IPS DF 6.9 (cell line): ENCODE measurements at regions not wholly inside any gene's neighbourhood (a gene's known extent, or its start where the extent isn't known, plus 50 kb on each side); places are given as distances from the start of the nearest gene placed in this dataset.

Source experiments
- DNase-seq: peaks from one replicate; pipeline ENCODE4 v3.0.0-alpha.2; 2013; ENCODE audit warnings: low read depth, low spot score
- H3K27ac ChIP-seq: one replicate; pipeline ENCODE4 v1.5.1; 2013; ENCODE audit warnings: low read length, control low read depth
- H3K27me3 ChIP-seq: 2 replicates; pipeline ENCODE4 v1.6.1; 2013; ENCODE audit warnings: mild to moderate bottlenecking, low read length; ENCODE audit not compliant: control insufficient read depth, insufficient read depth
- H3K36me3 ChIP-seq: 2 replicates; pipeline ENCODE4 v1.6.1; 2013; ENCODE audit warnings: low read length; ENCODE audit not compliant: control insufficient read depth, insufficient read depth
- H3K4me1 ChIP-seq: 2 replicates; pipeline ENCODE4 v1.6.1; 2013; ENCODE audit warnings: low read length; ENCODE audit not compliant: control insufficient read depth, insufficient read depth
- H3K4me3 ChIP-seq: 2 replicates; pipeline ENCODE4 v1.5.1; 2013; ENCODE audit warnings: mild to moderate bottlenecking, low read length
- H3K9me3 ChIP-seq: 2 replicates; pipeline ENCODE4 v1.6.1; 2013; ENCODE audit warnings: low read length, inconsistent platforms; ENCODE audit not compliant: control insufficient read depth, insufficient read depth
- WGBS: extraction: QIAGEN DNeasy Blood & Tissue Kit; methylation state at CpG from one replicate; pipeline ENCODE4 v1.1.7; 2013; ENCODE audit warnings: mixed read lengths, missing lambda C conversion rate; ENCODE audit not compliant: insufficient read length, insufficient coverage; 5-methylcytosine and 5-hydroxymethylcytosine counted together

- no peaks in the 10 kb centered on the region for H3K4me1 ChIP-seq
- WGBS = no CpG with 5 or more reads among the region's 5 CpGs
- no peak for DNase-seq
- H3K9me3 ChIP-seq = no peaks in the 10 kb centered on the region
- no peak overlapping the region for H3K27ac ChIP-seq
- no peaks in the 10 kb centered on the region for H3K27me3 ChIP-seq
- H3K36me3 ChIP-seq = no peaks in the 10 kb centered on the region
- no peak overlapping the region for H3K4me3 ChIP-seq
Measured at GRCh38 chr12:88986056-88986455, 366.2 kb downstream of the DUSP6 start.

DNA sequence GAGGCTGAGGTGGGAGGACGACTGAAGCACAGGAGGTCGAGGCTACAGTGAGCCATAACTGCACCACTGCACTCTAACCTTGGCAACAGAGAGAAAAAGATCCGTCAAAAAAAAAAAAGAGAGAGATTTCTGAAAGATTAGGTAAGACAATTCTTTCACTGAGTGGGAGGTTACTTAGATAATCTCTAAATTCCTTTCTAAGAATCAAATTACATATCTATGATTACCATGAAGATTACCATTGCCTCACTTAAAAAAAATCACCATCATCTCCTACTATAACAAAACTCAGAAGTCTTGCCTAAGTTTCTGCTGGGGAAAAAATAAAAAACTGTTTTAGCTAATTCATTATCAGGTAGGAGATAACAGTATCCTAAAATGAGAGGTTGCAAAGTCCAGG, 366.7 kb downstream of the DUSP6 start:
- Histone ChIP-seq H3K4me1 (no peaks in the 10 kb centered on the region), H3K36me3 (no peaks in the 10 kb centered on the region), H3K27me3 (no peaks in the 10 kb centered on the region), H3K27ac (no peak overlapping the region), H3K4me3 (no peak overlapping the region), H3K9me3 (no peaks in the 10 kb centered on the region)
- DNase-seq = no peak
- no CpG with 5 or more reads among the region's 3 CpGs for WGBS

- Histone ChIP-seq H3K36me3 (no peaks in the 10 kb centered on the region), H3K4me1 (no peaks in the 10 kb centered on the region), H3K27me3 (no peaks in the 10 kb centered on the region), H3K9me3 (no peaks in the 10 kb centered on the region), H3K4me3 (no peak overlapping the region), H3K27ac (no peak overlapping the region)
- no CpG with 5 or more reads among the region's 3 CpGs for WGBS
- DNase-seq = no peak
Measured at GRCh38 chr12:88985011-88985410, 367.3 kb downstream of the DUSP6 start.

DNA sequence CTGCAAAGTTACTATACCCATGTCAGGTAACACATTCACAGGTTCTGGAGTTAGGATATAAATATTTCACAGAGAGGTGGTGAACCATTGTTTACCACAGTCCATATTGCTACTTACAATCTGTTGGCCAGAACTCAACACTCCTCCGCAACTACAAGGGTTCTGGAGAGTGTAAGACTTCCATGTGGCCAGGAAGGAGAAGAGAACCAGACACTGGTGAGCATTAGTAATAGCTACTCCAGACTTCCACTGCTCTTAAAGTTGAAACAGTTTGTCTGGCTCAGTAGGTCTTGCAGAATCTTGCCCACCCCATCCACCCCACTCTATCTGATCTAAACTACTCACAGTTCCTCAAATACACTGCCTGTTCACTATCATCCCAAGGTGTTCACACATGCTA, 369.6 kb downstream of the DUSP6 start:
- no peak overlapping the region for H3K27ac ChIP-seq
- WGBS = no CpG with 5 or more reads among the region's 1 CpG
- H3K4me3 ChIP-seq = no peak overlapping the region
- H3K27me3 ChIP-seq = no peaks in the 10 kb centered on the region
- H3K4me1 ChIP-seq = no peaks in the 10 kb centered on the region
- no peaks in the 10 kb centered on the region for H3K9me3 ChIP-seq
- DNase-seq = no peak
- no peaks in the 10 kb centered on the region for H3K36me3 ChIP-seq

DNA sequence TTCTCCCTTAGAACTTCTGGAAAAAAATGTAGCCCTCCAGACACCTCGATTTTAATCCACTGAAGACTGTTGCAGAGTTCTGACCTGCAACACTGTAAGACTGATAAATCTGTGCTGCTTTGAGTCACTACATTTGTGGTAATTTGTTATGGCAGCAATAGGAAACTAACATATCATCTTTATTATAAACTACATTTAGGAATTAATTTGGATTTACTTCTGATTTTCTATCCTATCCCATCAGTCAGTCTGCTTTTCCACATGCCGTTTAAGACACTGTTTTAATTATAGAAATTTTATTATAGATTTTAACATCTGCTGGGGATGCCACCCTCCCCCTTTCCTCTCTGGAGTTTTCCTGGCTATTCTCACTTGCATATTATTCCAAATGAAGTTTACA, 375.2 kb downstream of the DUSP6 start:
- Histone ChIP-seq H3K9me3 (no peaks in the 10 kb centered on the region), H3K27me3 (no peaks in the 10 kb centered on the region), H3K36me3 (no peaks in the 10 kb centered on the region), H3K27ac (no peak overlapping the region), H3K4me3 (no peak overlapping the region), H3K4me1 (no peaks in the 10 kb centered on the region)
- DNase-seq = no peak
- WGBS = no CpG with 5 or more reads among the region's 2 CpGs

GRCh38 chr12:88973998-88974397, 378.3 kb downstream of the DUSP6 start:
- no peak for DNase-seq
- H3K36me3 ChIP-seq = no peaks in the 10 kb centered on the region
- H3K27ac ChIP-seq = no peak overlapping the region
- no peak overlapping the region for H3K4me3 ChIP-seq
- H3K9me3 ChIP-seq = no peaks in the 10 kb centered on the region
- no peaks in the 10 kb centered on the region for H3K4me1 ChIP-seq
- H3K27me3 ChIP-seq = no peaks in the 10 kb centered on the region
- WGBS = no CpG with 5 or more reads among the region's 1 CpG

- Histone ChIP-seq H3K4me1 (no peaks in the 10 kb centered on the region), H3K4me3 (no peak overlapping the region), H3K27ac (no peak overlapping the region), H3K9me3 (no peaks in the 10 kb centered on the region), H3K36me3 (no peaks in the 10 kb centered on the region), H3K27me3 (no peaks in the 10 kb centered on the region)
- DNase-seq = no peak
- WGBS = no CpG with 5 or more reads among the region's 1 CpG
Measured at GRCh38 chr12:88970740-88971139, 381.6 kb downstream of the DUSP6 start.

DNA sequence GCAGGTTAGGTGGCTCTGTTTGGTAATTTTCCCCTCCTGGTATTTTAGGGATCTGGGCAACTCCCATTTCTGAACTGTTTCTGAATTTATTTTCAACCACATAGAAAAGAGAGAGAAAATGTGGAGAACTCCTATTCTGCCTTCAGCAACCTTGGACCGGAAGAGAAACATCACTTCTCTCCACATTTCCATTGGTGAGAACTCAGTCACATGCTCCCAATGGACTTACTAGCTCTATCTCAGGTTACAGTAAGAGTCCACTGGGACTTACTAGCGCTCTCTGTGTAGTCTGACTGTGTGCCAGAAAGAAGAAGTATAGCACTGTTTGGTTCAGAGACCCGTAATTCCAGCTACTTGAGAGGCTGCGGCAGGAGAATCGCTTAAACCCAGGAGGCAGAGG, 383.2 kb downstream of the DUSP6 start:
- WGBS = no CpG with 5 or more reads among the region's 5 CpGs
- Histone ChIP-seq H3K9me3 (no peaks in the 10 kb centered on the region), H3K27me3 (no peaks in the 10 kb centered on the region), H3K4me1 (no peaks in the 10 kb centered on the region), H3K36me3 (no peaks in the 10 kb centered on the region), H3K4me3 (no peak overlapping the region), H3K27ac (no peak overlapping the region)
- DNase-seq = no peak

DNA sequence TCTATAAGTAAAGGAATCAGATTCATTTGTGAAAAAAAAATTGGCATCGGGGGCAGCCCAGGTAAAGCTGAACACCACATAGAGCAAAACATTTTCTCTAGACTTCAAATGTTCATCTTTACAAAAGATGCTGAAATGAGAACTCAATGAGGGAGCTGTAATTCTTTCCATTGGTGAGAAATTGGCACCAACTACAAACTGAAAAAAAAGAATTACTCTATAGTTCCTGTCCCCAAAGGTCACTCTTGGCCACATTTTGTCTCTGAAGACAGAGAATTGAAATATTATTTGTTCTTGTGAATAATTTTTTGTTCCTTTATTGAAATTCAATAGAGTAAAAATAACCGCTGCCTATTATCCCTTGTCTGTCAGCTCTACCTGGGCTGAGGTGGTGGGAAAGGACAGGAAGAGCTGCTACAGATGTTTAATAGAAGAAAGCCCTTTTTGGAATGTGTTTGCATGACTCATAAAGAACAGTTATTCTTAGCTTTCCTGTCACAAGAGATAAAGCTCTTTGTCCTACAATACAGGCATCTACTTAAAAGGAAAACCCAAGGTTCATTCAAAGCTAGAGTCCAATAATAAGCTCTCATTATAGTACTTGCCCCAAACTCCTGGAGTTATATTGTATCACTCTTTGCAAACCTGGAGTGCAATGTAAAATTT, 380.1 kb upstream of the KITLG start:
- WGBS = no CpG with 5 or more reads among the region's 2 CpGs
- Histone ChIP-seq H3K4me1 (peaks cover 4% of the 10 kb centered on the region), H3K27ac (no peak overlapping the region), H3K9me3 (no peaks in the 10 kb centered on the region), H3K36me3 (no peaks in the 10 kb centered on the region), H3K27me3 (no peaks in the 10 kb centered on the region; the same call in 1 of the 2 replicates), H3K4me3 (no peak overlapping the region)
- no peak for DNase-seq

DNA sequence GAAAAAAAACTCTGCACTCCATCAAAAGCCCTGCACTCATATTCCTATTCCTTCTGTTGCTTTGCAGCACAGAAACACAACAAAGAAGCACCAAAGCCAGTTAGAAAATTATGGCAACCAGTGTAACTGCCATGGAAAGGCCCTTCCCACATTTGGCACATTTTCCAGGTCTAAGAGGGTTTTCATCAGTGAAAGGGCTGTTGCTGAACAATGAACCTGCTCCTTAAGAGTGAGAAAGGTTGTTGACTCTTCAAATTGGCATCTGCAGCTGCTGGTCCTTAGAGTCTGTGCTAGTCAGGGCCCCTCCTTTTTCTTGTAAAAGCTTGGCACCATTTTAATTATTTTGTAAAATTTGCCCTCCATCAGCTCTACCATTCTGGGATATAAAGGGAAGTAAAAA, 378.7 kb upstream of the KITLG start:
- Histone ChIP-seq H3K27me3 (no peaks in the 10 kb centered on the region; the same call in 1 of the 2 replicates), H3K4me1 (peaks cover 4% of the 10 kb centered on the region), H3K36me3 (no peaks in the 10 kb centered on the region), H3K27ac (peak overlapping the region; percentile 37), H3K4me3 (no peak overlapping the region), H3K9me3 (no peaks in the 10 kb centered on the region)
- no peak for DNase-seq

DNA sequence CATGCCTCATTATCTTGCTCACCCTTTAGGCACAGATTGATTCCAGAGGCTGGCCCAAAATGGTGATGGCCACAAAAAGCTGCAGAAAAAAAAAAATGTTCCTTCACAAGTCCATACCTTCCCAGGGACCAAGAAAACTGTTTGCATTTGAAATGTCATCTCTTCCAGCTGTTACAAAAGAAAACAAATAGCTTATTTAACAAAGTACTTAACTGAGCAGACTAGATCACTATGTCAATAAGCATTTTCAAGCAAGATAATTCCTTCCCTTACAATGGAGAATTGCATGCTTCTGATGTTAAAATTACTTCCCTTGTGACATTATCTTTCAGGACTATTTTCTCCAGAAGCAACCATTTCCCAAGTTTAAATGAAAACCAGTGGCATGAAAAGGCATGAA, 377.9 kb upstream of the KITLG start:
- peaks cover 4% of the 10 kb centered on the region for H3K4me1 ChIP-seq

More for the DNA sequence above, 377.9 kb upstream of the KITLG start:
- H3K27ac ChIP-seq = no peak overlapping the region
- peaks cover 6% of the 10 kb centered on the region; the same call in 1 of the 2 replicates for H3K27me3 ChIP-seq
- H3K4me3 ChIP-seq = no peak overlapping the region
- no peaks in the 10 kb centered on the region for H3K9me3 ChIP-seq
- DNase-seq = no peak
- no peaks in the 10 kb centered on the region for H3K36me3 ChIP-seq
